NCI-H146 (cell line): ENCODE measurements at regions not wholly inside any gene's neighbourhood (a gene's known extent, or its start where the extent isn't known, plus 50 kb on each side); places are given as distances from the start of the nearest gene placed in this dataset.

Experiments
- DNase-seq: peaks from one replicate; lab custom pipeline; 2025; lab: John Stamatoyannopoulos, UW

DNA sequence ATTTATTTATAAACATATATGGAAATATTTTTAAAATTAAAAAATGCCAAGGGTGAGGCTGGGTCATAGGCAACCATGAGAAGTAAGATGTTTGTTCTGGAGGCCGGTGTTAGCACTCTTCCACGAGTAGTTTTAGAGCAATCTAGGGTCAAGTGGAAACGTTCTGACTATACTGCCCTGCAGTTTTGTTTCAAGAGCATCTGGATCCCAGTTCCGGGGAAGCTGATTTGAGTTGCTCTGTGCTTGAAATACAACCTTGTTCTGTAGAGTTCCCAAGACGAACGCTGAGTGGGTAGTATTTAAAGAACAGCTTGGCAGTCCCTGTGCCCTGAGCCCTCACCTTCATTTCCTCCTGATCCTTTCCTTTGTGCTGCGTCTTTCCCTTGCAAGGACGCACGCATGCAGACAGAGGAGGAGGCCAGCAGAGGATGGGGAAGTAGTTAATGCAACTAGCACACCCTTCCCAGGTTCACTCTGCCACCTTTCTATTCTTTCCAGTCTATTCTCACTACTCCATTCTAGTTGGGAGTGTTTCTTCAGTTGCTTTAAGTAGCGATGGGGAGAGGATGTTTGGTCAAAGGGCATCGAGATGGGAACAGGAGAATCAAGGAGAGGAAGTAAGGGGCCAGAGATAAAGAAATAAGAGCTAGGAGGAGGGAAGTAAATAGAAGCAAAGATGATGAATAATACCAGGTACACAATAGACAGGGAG lies 68.3 kb upstream of the ZSWIM6 start:
- no peak for DNase-seq

DNA sequence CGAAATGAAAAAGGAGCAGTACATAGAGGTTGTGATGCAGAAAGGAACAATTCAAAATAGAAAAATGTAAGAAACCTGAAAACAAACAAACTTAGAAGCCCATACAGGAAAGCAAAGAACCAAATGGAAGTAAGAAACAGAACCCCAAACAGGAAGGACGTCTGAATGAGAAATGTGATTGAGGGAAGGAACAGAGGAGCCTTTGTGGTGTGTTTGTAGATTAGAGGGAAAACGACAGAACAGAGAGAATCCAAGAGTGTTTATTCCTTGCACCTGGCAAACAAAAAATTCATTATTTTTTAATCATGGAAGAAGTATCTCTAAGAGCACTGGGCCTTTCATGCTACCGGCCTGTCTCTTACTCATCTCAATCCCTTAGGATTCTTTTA lies 67.8 kb upstream of the ZSWIM6 start:
- DNase-seq = no peak

DNA sequence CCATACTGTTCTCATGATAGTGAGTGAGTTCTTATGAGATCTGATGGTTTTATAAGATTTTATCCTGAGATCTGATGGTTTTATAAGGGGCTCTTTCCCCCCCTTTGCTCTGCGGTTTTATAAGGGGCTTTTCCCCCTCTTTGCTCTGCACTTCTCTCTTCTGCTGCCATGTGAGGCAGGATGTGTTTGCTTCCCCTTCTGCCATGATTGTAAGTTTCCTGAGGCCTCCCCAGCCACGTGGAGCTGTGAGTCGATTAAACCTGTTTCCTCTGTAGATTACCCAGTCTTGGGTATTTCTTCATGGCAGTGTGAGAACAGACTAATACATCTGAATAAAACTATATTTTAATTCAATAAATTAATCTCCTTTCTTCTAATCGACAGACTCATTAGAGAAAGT lies 64.9 kb upstream of the ZSWIM6 start:
- DNase-seq = no peak

DNA sequence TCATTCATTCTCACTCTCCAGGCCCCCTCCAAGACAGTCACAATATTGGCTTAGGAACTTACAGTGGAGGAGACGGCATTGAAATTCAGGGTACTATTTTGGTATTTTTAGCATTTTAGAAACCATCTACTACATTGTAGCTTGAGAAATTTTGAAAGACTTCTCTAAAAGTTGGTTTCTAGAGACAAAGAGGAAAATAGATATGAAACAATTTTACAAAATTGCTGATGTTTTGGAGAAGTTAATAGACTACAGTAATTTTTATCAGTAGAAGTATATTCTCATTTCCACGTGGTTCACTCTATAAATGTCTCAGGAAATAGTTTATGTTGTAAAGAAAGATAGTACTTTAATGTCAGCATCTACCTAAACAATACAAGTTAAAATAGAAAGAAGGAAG lies 63.2 kb upstream of the ZSWIM6 start:
- DNase-seq = no peak

DNA sequence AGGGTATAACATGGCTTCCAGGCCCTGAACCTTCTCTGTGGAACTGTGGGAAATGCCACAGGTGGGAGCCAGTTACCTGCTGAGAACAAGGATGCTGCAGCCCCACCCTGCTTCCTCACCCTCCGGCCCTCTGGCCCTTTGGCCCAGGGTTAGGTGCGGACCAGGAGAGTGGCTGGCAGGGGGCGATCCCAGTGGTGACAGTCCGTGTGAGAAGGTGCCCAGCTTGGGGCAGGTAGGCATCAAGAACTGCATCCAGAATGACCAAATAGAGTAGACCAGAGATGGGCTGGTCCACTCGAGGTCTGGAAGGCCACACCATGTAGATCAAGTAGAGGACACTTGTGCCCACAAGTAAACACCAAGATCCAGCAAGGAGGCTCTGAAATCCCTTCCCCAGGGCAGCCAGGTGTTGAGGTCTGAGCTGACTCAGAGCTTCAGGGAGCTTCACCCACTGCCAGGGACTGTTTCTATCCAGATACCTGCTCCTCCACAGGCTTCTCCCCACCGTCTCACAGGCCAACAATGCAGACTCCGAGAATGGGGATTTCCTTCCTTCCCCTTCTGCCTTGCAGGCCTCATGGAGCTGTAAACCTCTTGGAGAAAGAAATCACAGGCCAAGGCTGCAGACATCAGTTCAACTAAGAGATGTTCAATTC lies 61.4 kb upstream of the ZSWIM6 start:
- no peak for DNase-seq

DNA sequence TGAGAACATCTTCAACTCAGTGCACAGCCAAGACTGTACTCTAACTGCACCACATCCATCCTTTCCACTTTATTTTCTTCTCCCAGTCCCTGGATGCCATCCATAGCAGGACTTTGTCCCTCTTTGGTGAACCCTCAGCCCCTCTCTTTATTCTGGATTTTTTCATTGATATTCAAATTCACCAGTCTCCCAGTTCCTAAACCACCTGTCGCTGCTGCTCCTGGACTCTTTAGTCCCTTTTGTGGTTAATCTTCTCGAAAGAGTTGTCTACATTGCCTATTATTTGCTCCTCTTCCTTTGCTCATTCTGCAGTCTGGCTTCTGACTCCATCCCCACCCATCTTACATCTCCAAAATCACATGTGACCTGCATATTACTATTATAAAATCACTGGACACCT lies 59.4 kb upstream of the ZSWIM6 start:
- no peak for DNase-seq

DNA sequence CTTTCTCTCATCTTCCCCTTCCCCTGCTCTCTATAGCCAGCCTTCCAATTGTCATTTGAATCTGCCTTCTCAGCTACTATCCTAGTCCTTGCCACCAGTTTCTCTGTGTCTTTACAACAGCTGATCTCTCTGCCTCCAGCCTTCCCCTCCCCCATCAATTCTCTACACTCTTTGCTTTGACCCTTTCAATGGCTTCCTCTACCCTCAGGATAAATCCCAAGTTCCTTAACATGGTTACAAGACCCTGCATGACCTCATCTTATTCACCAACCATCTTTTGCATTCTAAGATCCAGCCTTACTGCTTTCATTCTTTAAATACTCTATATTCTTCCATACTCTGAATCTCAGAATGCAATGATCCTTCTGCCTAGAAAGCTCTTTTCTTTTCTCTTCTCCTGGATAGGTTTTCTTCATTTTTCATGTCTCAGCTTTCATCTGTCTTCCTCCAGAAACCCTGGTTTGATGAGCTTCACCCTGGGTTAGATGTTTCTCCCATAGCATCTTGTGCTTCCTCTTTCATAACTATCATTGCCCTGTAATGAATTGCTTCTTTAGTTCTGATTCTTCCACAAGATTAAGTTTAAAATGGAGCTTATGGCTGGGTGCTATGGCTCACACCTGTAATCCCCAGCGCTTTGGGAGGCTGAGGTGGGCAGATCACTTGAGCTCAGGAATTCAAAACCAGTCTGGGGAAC lies 58.6 kb upstream of the ZSWIM6 start:
- no peak for DNase-seq

DNA sequence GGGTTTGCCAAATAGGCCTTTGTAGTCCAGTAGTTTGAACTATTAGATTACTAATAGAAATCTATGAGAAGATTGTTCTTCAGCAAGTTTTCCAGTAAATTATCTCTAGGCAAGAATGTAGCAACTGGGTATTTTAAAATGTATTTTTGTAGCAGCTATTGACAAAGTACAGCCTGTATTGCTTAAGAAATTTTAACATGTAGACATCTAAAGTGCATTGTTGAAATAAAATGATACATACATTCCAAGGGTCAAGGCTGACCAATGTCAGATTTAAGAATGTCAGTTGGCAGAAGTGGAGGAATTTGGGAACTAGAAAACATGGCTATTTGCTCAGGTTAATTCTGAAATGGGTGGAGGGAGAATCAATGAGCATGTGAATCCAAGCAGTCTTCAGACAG lies 57.5 kb upstream of the ZSWIM6 start:
- no peak for DNase-seq

DNA sequence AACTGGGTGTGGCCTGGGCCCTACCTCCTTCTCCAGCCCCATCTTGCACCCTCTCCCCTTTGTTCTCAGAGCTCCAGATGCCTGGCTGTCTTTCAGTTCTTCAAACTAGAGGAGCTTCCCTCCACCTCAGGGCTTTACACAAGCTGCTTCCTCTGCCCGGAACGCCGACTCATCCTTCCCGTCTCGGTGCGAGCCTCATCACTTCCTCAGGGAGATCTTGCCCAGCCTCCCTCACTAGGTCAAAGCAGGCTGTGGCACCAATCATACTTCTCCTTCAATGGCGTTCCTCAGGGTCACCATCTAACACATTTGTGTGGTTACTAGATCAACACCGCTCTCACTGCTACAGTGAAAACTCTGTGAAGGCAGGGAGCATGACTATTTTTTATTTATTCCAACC lies 56.2 kb upstream of the ZSWIM6 start:
- no peak for DNase-seq

DNA sequence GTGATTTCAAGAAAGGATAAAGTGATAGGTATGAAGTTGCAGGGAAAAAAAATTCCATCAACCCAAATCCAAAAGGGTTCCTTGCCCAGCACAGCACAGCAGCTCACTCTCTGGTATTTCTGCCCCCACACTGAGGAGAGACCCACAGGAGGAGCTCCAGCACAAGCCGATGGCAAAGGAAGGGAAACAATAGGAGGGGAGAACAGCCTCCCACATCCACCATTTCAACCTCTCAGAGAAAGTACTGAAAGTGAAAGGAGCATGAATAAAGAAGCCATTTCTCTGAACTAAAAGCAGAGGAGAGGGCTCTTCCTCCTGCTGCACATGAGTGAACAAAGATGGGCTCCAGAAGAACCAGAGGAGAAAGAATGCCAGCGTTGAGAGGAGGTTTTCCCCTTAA lies 54.9 kb upstream of the ZSWIM6 start:
- peak; percentile 21 for DNase-seq

DNA sequence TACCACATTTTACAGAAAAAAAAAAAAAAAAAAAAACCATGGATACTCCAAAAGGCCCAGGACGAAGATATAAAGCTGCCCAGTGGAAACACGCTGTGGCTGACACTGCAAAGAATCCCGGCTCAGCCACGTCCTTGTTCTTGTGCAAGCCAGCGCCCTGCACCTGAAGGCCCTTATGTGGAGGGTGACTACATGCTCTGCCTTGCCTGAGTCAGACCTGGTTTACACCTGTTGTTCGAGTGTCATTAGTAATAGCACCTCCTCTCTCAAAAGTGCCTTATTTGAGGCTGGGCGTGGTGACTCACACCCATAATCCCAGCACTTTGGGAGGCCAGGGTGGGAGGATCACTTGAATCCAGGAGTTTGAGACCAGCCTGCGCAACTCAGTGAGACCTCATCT lies 54.3 kb upstream of the ZSWIM6 start:
- no peak for DNase-seq

DNA sequence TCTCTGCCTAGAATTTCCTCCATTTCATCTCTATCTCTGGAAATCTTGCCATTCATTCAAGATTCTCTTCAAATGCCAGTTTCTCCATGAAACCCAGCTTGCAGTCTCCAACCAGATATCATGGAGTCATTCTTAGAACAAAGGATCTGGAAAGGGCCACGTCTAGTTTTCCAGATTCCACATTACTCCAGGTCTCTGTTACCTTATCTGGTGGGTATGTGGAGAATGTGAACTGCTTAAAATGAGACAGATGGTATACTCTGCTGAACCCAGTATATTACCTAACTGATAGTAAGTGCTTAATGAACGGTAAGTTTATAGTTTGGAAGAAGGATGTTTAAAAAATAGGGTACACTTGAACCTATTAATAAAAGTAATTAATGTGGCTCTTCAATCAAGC lies 52.3 kb upstream of the ZSWIM6 start:
- DNase-seq = no peak

DNA sequence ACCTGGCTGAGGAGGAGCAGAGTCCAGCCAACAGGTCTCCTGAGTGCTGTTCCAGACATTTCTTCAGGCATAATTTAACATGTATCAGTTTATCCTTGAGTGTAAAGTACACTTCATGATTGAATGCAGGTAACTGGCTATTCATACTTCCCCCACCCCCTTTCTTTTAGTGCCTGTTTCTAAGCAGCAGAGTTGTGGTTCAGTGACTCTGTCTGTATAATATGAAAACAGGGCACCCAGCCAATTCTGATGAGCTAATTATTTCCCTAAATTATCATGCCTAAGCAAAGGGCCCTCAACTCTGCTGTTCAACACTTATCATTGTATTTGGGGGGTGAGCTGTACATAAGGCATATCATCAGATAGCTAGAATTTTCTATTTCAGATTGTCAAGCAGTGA lies 51.9 kb upstream of the ZSWIM6 start:
- peak; percentile 74 for DNase-seq

DNA sequence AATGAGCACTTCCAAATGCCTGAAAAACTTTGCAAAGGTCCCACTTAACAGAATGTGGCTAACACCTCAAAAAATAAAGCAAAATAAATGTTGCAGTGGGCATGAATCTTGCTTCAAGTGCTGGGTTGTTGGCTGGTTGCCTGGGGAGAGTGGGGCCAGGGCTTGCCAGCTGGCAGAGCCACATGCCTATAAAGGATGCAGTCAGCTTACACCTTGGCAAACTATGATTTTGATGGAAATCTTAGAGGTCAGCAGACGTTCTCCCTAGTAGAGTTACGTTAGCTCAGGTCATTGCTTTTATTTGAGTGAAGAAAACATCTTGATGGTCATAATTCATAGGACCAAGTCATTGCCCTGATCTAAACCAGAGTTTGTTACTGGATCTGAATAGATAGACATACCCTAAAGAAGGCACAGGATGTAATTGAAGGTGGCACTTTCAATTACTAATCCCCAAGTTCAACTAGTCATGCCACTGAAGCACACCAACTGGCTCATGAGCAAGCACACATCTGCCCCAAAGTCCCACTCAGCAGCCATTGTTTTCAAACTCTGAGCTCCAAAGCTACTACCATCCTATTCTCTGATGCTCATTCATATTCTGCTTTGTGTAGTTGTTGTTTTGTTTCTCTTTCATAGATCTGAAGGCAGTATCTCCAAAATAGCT lies 51.2 kb upstream of the ZSWIM6 start:
- peak; percentile 5 for DNase-seq

DNA sequence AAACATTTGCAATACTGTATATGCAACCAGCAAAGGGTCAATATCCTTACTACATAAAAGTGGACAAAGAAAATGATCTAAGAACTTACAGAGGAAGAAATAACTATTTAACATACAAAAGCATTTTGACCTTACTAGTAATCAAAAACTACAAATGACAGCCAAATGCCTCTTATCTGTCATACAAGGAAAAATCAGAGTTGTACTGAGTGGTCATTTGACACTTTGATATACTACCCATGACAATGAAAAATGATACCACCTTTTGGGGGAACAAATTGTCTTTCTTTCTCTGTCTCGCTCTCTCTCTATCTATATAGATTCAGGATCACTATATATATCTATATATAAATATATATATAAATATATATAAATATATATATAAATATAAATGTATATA lies 50.4 kb upstream of the ZSWIM6 start:
- no peak for DNase-seq
